ENCODE measurements at regions not wholly inside any gene's neighbourhood (a gene's known extent, or its start where the extent isn't known, plus 50 kb on each side); places are given as distances from the start of the nearest gene placed in this dataset.
A peak's percentile ranks its signal among the peaks of the same experiment; 100 is the strongest.

- H3K27me3 Mint-ChIP-seq (ENCODE audit: low read depth), result no peaks in the 10 kb centered on the region
- no peak overlapping the region for H3K27ac Mint-ChIP-seq (ENCODE audit: unreplicated experiment)
- H3K4me3 Mint-ChIP-seq, result no peak overlapping the region
- no peak for DNase-seq (ENCODE audit: low read depth, low spot score)
- no peaks in the 10 kb centered on the region for H3K4me1 Mint-ChIP-seq
- peaks cover 3% of the 10 kb centered on the region for H3K9me3 Mint-ChIP-seq
- no peak for TF ChIP-seq CTCF (conservative IDR thresholded peaks at IDR 0.05)
- H3K36me3 Mint-ChIP-seq (ENCODE audit: low read depth), result no peaks in the 10 kb centered on the region
These were observed 502.4 kb upstream of the CDH11 start for GRCh38 chr16:65624229-65624628.

GRCh38 chr16:65622871-65623270 is 501.0 kb upstream of the CDH11 start:
- Mint-ChIP-seq H3K27me3 (ENCODE audit: low read depth) (peaks cover 2% of the 10 kb centered on the region), H3K9me3 (peaks cover 3% of the 10 kb centered on the region), H3K36me3 (ENCODE audit: low read depth) (no peaks in the 10 kb centered on the region), H3K27ac (ENCODE audit: unreplicated experiment) (peak overlapping the region; percentile 94), H3K4me1 (no peaks in the 10 kb centered on the region), H3K4me3 (no peak overlapping the region)
- DNase-seq (ENCODE audit: low read depth, low spot score), result no peak
- no peak for TF ChIP-seq CTCF (conservative IDR thresholded peaks at IDR 0.05)

GRCh38 chr16:65622151-65622550 is 500.3 kb upstream of the CDH11 start:
- H3K27ac Mint-ChIP-seq (ENCODE audit: unreplicated experiment), result no peak overlapping the region
- no peak overlapping the region for H3K4me3 Mint-ChIP-seq
- H3K27me3 Mint-ChIP-seq (ENCODE audit: low read depth), result peaks cover 2% of the 10 kb centered on the region
- DNase-seq (ENCODE audit: low read depth, low spot score), result no peak
- no peaks in the 10 kb centered on the region for H3K4me1 Mint-ChIP-seq
- TF ChIP-seq CTCF (conservative IDR thresholded peaks at IDR 0.05), result no peak
- H3K36me3 Mint-ChIP-seq (ENCODE audit: low read depth), result no peaks in the 10 kb centered on the region
- H3K9me3 Mint-ChIP-seq, result no peaks in the 10 kb centered on the region

- Mint-ChIP-seq H3K4me1 (no peaks in the 10 kb centered on the region), H3K9me3 (no peaks in the 10 kb centered on the region), H3K27ac (ENCODE audit: unreplicated experiment) (no peak overlapping the region), H3K36me3 (ENCODE audit: low read depth) (no peaks in the 10 kb centered on the region), H3K27me3 (ENCODE audit: low read depth) (peaks cover 2% of the 10 kb centered on the region), H3K4me3 (no peak overlapping the region)
- DNase-seq (ENCODE audit: low read depth, low spot score), result no peak
- no peak for TF ChIP-seq CTCF (conservative IDR thresholded peaks at IDR 0.05)
These were observed 499.8 kb upstream of the CDH11 start for GRCh38 chr16:65621640-65622039.

- no peak overlapping the region for H3K27ac Mint-ChIP-seq (ENCODE audit: unreplicated experiment)
- no peak overlapping the region for H3K4me3 Mint-ChIP-seq
- no peaks in the 10 kb centered on the region for H3K36me3 Mint-ChIP-seq (ENCODE audit: low read depth)
- no peak for DNase-seq (ENCODE audit: low read depth, low spot score)
- H3K9me3 Mint-ChIP-seq, result no peaks in the 10 kb centered on the region
- peaks cover 2% of the 10 kb centered on the region for H3K27me3 Mint-ChIP-seq (ENCODE audit: low read depth)
- H3K4me1 Mint-ChIP-seq, result no peaks in the 10 kb centered on the region
- no peak for TF ChIP-seq CTCF (conservative IDR thresholded peaks at IDR 0.05)
These were observed 497.7 kb upstream of the CDH11 start for GRCh38 chr16:65619606-65620005.

- no peak for DNase-seq (ENCODE audit: low read depth, low spot score)
- no peaks in the 10 kb centered on the region for H3K36me3 Mint-ChIP-seq (ENCODE audit: low read depth)
- no peak overlapping the region for H3K4me3 Mint-ChIP-seq
- peaks cover 2% of the 10 kb centered on the region for H3K27me3 Mint-ChIP-seq (ENCODE audit: low read depth)
- TF ChIP-seq CTCF (conservative IDR thresholded peaks at IDR 0.05), result no peak
- H3K9me3 Mint-ChIP-seq, result no peaks in the 10 kb centered on the region
- H3K4me1 Mint-ChIP-seq, result no peaks in the 10 kb centered on the region
- no peak overlapping the region for H3K27ac Mint-ChIP-seq (ENCODE audit: unreplicated experiment)
These were observed 497.1 kb upstream of the CDH11 start for GRCh38 chr16:65618931-65619330.
